Natural killer cell (primary cell): ENCODE measurements at regions not wholly inside any gene's neighbourhood (a gene's known extent, or its start where the extent isn't known, plus 50 kb on each side); places are given as distances from the start of the nearest gene placed in this dataset.

Experiments
- ATAC-seq, 3 donors: fragments of 150-1000 bp in 2 of 3; fragments of 200-7000 bp in 1 of 3; cut with Tn5 transposase; 1 replicate in 1 of 3; 2 replicates in 2 of 3; pipeline ENCODE4 v1.10.0; 2021; ENCODE audit warnings: mild to moderate bottlenecking in 2 of 3, moderate library complexity in 2 of 3
- DNase-seq, 2 donors: peaks; one replicate each; pipeline versions ENCODE4 v3.0.0 to v3.0.0-alpha.2; 2013 to 2021; ENCODE audit warnings: mixed read lengths in 1 of 2
- H3K27ac ChIP-seq: one replicate; pipeline ENCODE4 v1.5.1; 2013; ENCODE audit warnings: mild to moderate bottlenecking, low read length
- H3K27me3 ChIP-seq: one replicate; pipeline ENCODE4 v1.6.1; 2013; ENCODE audit warnings: low read length; ENCODE audit not compliant: control insufficient read depth, insufficient read depth
- H3K36me3 ChIP-seq: one replicate; pipeline ENCODE4 v1.6.1; 2013; ENCODE audit warnings: low read length; ENCODE audit not compliant: control insufficient read depth, insufficient read depth
- H3K4me1 ChIP-seq: one replicate; pipeline ENCODE4 v1.6.1; 2013; ENCODE audit warnings: low read length; ENCODE audit not compliant: control insufficient read depth, insufficient read depth
- H3K4me3 ChIP-seq: one replicate; pipeline ENCODE4 v1.5.1; 2013; ENCODE audit warnings: low read length
- H3K9me3 ChIP-seq: one replicate; pipeline ENCODE4 v1.6.1; 2013; ENCODE audit warnings: low read length; ENCODE audit not compliant: control insufficient read depth, insufficient read depth
- H3K27ac Mint-ChIP-seq, 2 donors: one replicate each; pipeline ENCODE4 v1.8.0; 2022; ENCODE audit warnings: mild to moderate bottlenecking in 2 of 2, mixed read lengths in 2 of 2, moderate library complexity in 1 of 2
- H3K27me3 Mint-ChIP-seq, 2 donors: one replicate each; pipeline ENCODE4 v1.8.0; 2022; ENCODE audit warnings: low read depth in 2 of 2, mixed read lengths in 2 of 2
- H3K36me3 Mint-ChIP-seq: one replicate; pipeline ENCODE4 v1.8.0; 2022; ENCODE audit warnings: mixed read lengths
- H3K4me1 Mint-ChIP-seq, 2 donors: one replicate each; pipeline ENCODE4 v1.8.0; 2022; ENCODE audit warnings: mixed read lengths in 2 of 2
- H3K4me3 Mint-ChIP-seq: one replicate; pipeline ENCODE4 v1.8.0; 2022; ENCODE audit warnings: mild to moderate bottlenecking, moderate library complexity, mixed read lengths
- H3K9me3 Mint-ChIP-seq, 2 donors: one replicate each; pipeline ENCODE4 v1.8.0; 2022; ENCODE audit warnings: mixed read lengths in 2 of 2
- WGBS: methylation state at CpG from one replicate; pipeline ENCODE4 v1.1.7; 2013; ENCODE audit warnings: missing lambda C conversion rate; ENCODE audit not compliant: insufficient coverage; 5-methylcytosine and 5-hydroxymethylcytosine counted together
- intact Hi-C: fragments of 100-400 bp; cut with micrococcal nuclease; formaldehyde crosslinking; loops from one replicate; pipeline ENCODE4 v1.14.2; 2022
- TF ChIP-seq, protein P1 (sequence below): fragments of 200-600 bp; IDR thresholded peaks from one replicate; pipeline ENCODE4 v1.8.0; 2022; ENCODE audit warnings: antibody characterized with exemption

DNA sequence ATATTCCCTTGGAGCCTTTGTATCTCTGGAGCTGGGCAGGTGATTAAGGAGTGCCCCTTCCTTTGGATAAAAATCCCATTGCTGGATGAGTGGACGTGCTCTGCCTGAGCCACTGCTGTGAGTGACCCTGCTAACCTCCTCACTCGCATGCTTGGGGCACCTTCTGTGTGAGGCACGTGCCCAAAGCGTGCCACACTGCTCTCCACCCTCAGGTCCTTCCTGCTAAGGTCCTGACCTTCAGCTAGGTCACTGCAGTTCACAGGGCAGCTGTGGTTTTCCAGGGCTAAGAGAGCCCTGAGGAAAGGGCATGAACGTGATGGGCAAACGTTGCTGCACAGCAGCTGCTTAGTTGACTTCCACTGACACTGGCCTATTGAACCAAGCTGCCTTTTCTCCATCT, 204.4 kb upstream of the COBL start:
- no peak for DNase-seq

DNA sequence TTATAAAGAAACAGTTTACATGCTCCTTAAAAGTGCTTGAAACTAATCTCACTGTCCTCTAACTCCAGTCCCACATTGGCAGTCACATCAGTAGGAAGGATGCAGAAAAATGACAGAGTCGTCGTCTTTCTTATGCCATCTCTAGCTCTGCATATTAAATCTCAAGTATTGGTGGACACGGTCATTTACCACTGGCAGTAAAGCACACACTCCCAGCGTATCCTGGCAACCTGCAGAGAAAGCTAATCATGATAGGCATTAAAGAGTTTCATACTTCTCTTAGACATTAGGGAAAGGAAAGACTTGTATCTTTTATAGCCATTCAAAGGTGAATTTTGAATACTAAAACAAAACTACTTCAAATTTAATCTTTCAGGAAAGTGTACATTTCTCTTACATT, 202.0 kb upstream of the COBL start:
- Histone ChIP-seq H3K4me1 (no peaks in the 10 kb centered on the region), H3K27ac (no peak overlapping the region), H3K36me3 (no peaks in the 10 kb centered on the region), H3K27me3 (no peaks in the 10 kb centered on the region), H3K4me3 (no peak overlapping the region), H3K9me3 (peaks cover 4% of the 10 kb centered on the region)
- DNase-seq (no peak), ATAC-seq (no peak)
- Mint-ChIP-seq H3K27ac (no peak overlapping the region), H3K36me3 (no peaks in the 10 kb centered on the region), H3K4me1 (no peaks in the 10 kb centered on the region), H3K9me3 (peaks cover 0 to 5% of the 10 kb centered on the region in 2 donors), H3K4me3 (no peak overlapping the region), H3K27me3 (no peaks in the 10 kb centered on the region)
- intact Hi-C loops: no loop called here
- WGBS: 88% methylated on average over 4 of the region's 4 CpGs
- TF ChIP-seq, protein P1, sequence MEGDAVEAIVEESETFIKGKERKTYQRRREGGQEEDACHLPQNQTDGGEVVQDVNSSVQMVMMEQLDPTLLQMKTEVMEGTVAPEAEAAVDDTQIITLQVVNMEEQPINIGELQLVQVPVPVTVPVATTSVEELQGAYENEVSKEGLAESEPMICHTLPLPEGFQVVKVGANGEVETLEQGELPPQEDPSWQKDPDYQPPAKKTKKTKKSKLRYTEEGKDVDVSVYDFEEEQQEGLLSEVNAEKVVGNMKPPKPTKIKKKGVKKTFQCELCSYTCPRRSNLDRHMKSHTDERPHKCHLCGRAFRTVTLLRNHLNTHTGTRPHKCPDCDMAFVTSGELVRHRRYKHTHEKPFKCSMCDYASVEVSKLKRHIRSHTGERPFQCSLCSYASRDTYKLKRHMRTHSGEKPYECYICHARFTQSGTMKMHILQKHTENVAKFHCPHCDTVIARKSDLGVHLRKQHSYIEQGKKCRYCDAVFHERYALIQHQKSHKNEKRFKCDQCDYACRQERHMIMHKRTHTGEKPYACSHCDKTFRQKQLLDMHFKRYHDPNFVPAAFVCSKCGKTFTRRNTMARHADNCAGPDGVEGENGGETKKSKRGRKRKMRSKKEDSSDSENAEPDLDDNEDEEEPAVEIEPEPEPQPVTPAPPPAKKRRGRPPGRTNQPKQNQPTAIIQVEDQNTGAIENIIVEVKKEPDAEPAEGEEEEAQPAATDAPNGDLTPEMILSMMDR: no peak

More for the DNA sequence above, 204.4 kb upstream of the COBL start:
- no peak overlapping the region for H3K27ac Mint-ChIP-seq
- TF ChIP-seq, protein P1: no peak
- intact Hi-C loops: no loop called here
- no peak overlapping the region for H3K4me3 Mint-ChIP-seq
- H3K4me1 ChIP-seq: no peaks in the 10 kb centered on the region
- H3K36me3 Mint-ChIP-seq: no peaks in the 10 kb centered on the region
- peaks cover 5 to 6% of the 10 kb centered on the region in 2 donors for H3K9me3 Mint-ChIP-seq
- ATAC-seq: no peak
- H3K27me3 Mint-ChIP-seq: no peaks in the 10 kb centered on the region
- WGBS: 76% methylated on average over 6 of the region's 6 CpGs
- H3K27ac ChIP-seq: no peak overlapping the region
- H3K36me3 ChIP-seq: no peaks in the 10 kb centered on the region
- H3K9me3 ChIP-seq: no peaks in the 10 kb centered on the region
- H3K4me1 Mint-ChIP-seq: no peaks in the 10 kb centered on the region
- H3K27me3 ChIP-seq: no peaks in the 10 kb centered on the region
- no peak overlapping the region for H3K4me3 ChIP-seq

DNA sequence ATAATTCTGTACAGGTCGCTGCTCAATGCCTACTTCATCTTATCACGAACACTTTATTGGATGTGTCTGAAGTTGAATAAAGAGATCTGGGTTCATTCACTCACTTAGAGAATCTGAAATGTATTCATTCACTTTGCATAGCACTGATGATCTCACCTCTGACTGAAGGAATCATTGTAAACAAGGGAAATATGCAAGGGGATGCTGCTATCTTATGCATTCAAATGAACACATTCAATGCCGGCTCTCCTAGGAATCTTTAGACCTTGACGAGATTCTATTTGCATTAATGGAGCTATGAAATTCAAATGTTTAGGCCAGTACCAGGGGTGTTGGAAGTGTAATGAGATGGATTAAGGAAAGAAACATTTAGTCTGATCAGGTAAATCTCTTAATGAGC, 200.6 kb upstream of the COBL start:
- H3K27ac ChIP-seq: no peak overlapping the region
- TF ChIP-seq, protein P1: no peak
- no peak overlapping the region for H3K4me3 ChIP-seq
- H3K36me3 ChIP-seq: no peaks in the 10 kb centered on the region
- no peak overlapping the region for H3K4me3 Mint-ChIP-seq
- no peaks in the 10 kb centered on the region for H3K4me1 Mint-ChIP-seq
- H3K9me3 ChIP-seq: peaks cover 4% of the 10 kb centered on the region
- intact Hi-C loops: no loop called here
- 76% methylated on average over 2 of the region's 4 CpGs for WGBS
- no peaks in the 10 kb centered on the region for H3K36me3 Mint-ChIP-seq
- H3K27me3 ChIP-seq: no peaks in the 10 kb centered on the region
- no peaks in the 10 kb centered on the region for H3K27me3 Mint-ChIP-seq
- no peak for DNase-seq
- ATAC-seq: no peak
- no peaks in the 10 kb centered on the region for H3K4me1 ChIP-seq
- peaks cover 0 to 2% of the 10 kb centered on the region in 2 donors for H3K9me3 Mint-ChIP-seq
- no peak overlapping the region for H3K27ac Mint-ChIP-seq

- intact Hi-C loops: no loop called here
- Mint-ChIP-seq H3K4me3 (no peak overlapping the region), H3K27me3 (no peaks in the 10 kb centered on the region), H3K4me1 (no peaks in the 10 kb centered on the region), H3K36me3 (no peaks in the 10 kb centered on the region), H3K9me3 (peaks cover 9 to 12% of the 10 kb centered on the region in 2 donors), H3K27ac (no peak overlapping the region)
- TF ChIP-seq, protein P1: no peak
- Histone ChIP-seq H3K36me3 (no peaks in the 10 kb centered on the region), H3K27me3 (no peaks in the 10 kb centered on the region), H3K9me3 (no peaks in the 10 kb centered on the region), H3K4me1 (no peaks in the 10 kb centered on the region), H3K27ac (no peak overlapping the region), H3K4me3 (no peak overlapping the region)
- no peak for ATAC-seq
- 94% methylated on average over 3 of the region's 5 CpGs for WGBS
- no peak for DNase-seq
Measured at GRCh38 chr7:51501620-51502019, 185.0 kb upstream of the COBL start.
